OCI-LY1 (cell line): ENCODE measurements at regions not wholly inside any gene's neighbourhood (a gene's known extent, or its start where the extent isn't known, plus 50 kb on each side); places are given as distances from the start of the nearest gene placed in this dataset.

ENCODE experiments used
- H2AFZ ChIP-seq: fragments of 200-600 bp; sonication (generic), shearing (Covaris generic); 2 replicates; pipeline ENCODE4 v1.6.0; 2014; ENCODE audit warnings: antibody characterized with exemption, mild to moderate bottlenecking, low read length
- H3F3A ChIP-seq: fragments of 200-600 bp; sonication (generic), shearing (Covaris generic); 2 replicates; pipeline ENCODE4 v1.6.0; 2014; ENCODE audit warnings: mild to moderate bottlenecking, antibody characterized with exemption, low read length, moderate library complexity; ENCODE audit not compliant: insufficient read depth
- H3K27ac ChIP-seq: fragments of 200-600 bp; sonication (generic); 2 replicates; pipeline ENCODE4 v1.5.1; 2014; ENCODE audit warnings: low read length, mixed run types, mild to moderate bottlenecking, low read depth; ENCODE audit not compliant: poor library complexity, severe bottlenecking
- H3K27me3 ChIP-seq: fragments of 200-600 bp; sonication (generic); 2 replicates; pipeline ENCODE4 v1.6.0; 2014; ENCODE audit warnings: antibody characterized with exemption, mild to moderate bottlenecking, low read length, moderate library complexity; ENCODE audit not compliant: insufficient read depth
- H3K36me3 ChIP-seq: fragments of 200-600 bp; sonication (generic); 2 replicates; pipeline ENCODE4 v1.6.1; 2014; ENCODE audit warnings: mild to moderate bottlenecking, antibody characterized with exemption, low read length, moderate library complexity, mixed read lengths; ENCODE audit not compliant: insufficient read depth
- H3K4me1 ChIP-seq: fragments of 200-600 bp; sonication (generic); 2 replicates; pipeline ENCODE4 v1.5.1; 2014; ENCODE audit warnings: mild to moderate bottlenecking, low read length, moderate library complexity; ENCODE audit not compliant: insufficient read depth, severe bottlenecking
- H3K4me2 ChIP-seq: fragments of 200-600 bp; sonication (generic), shearing (Covaris generic); 2 replicates; pipeline ENCODE4 v1.6.1; 2014; ENCODE audit warnings: low read length
- H3K4me3 ChIP-seq: fragments of 200-600 bp; sonication (generic); 2 replicates; pipeline ENCODE4 v1.5.1; 2014; ENCODE audit warnings: low read length, low read depth, mild to moderate bottlenecking, mixed read lengths; ENCODE audit not compliant: poor library complexity, severe bottlenecking
- H3K79me2 ChIP-seq: fragments of 200-600 bp; shearing (Covaris generic); 2 replicates; pipeline ENCODE4 v1.6.1; 2016; ENCODE audit warnings: mixed run types, low read length, mixed read lengths; ENCODE audit not compliant: insufficient read depth
- H3K9ac ChIP-seq: fragments of 200-600 bp; sonication (generic), shearing (Covaris generic); 2 replicates; pipeline ENCODE4 v1.6.1; 2014; ENCODE audit warnings: mild to moderate bottlenecking, low read length, mixed read lengths
- H3K9me2 ChIP-seq: fragments of 200-600 bp; sonication (generic), shearing (Covaris generic); 2 replicates; pipeline ENCODE4 v1.6.1; 2014; ENCODE audit warnings: low read depth, mild to moderate bottlenecking, low read length, mixed read lengths
- H3K9me3 ChIP-seq: fragments of 200-600 bp; shearing (Covaris generic); 2 replicates; pipeline ENCODE4 v1.6.1; 2014; ENCODE audit warnings: low read length, mixed read lengths
- H4K20me1 ChIP-seq: fragments of 200-600 bp; sonication (generic), shearing (Covaris generic); 2 replicates; pipeline ENCODE4 v1.6.0; 2016; ENCODE audit warnings: mild to moderate bottlenecking, low read length; ENCODE audit not compliant: insufficient read depth
- CTCF ChIP-seq: fragments of 200-600 bp; sonication (generic), shearing (Covaris generic); IDR thresholded peaks from 2 replicates; pipeline ENCODE4 v1.5.1; 2017; ENCODE audit warnings: mild to moderate bottlenecking, antibody characterized with exemption, low read length, moderate library complexity, mixed read lengths
- EZH2 ChIP-seq: fragments of 200-600 bp; sonication (generic), shearing (Covaris generic); IDR thresholded peaks from 2 replicates; pipeline ENCODE4 v1.8.0; 2017; ENCODE audit warnings: borderline replicate concordance, mixed run types, mild to moderate bottlenecking, antibody characterized with exemption, low read length, moderate library complexity, mixed read lengths

- Histone ChIP-seq H3K9ac (no peak overlapping the region), H3F3A (no peaks in the 10 kb centered on the region), H3K4me1 (no peaks in the 10 kb centered on the region), H3K27me3 (no peaks in the 10 kb centered on the region), H3K4me2 (no peak overlapping the region), H4K20me1 (no peaks in the 10 kb centered on the region), H2AFZ (no peak overlapping the region), H3K27ac (no peak overlapping the region), H3K36me3 (no peaks in the 10 kb centered on the region), H3K79me2 (no peaks in the 10 kb centered on the region), H3K9me2 (no peaks in the 10 kb centered on the region), H3K9me3 (no peaks in the 10 kb centered on the region), H3K4me3 (no peak overlapping the region)
- TF ChIP-seq CTCF (no peak), EZH2 (no peak)
Measured at GRCh38 chr20:59376109-59376841, 75.9 kb downstream of the EDN3 start.

- H3K36me3 ChIP-seq = no peaks in the 10 kb centered on the region
- no peak overlapping the region for H3K4me2 ChIP-seq
- H3K27me3 ChIP-seq = no peaks in the 10 kb centered on the region
- TF ChIP-seq CTCF = no peak
- no peak for TF ChIP-seq EZH2
- no peaks in the 10 kb centered on the region for H3K9me3 ChIP-seq
- H3K79me2 ChIP-seq = no peaks in the 10 kb centered on the region
- no peak overlapping the region for H2AFZ ChIP-seq
- H3K27ac ChIP-seq = no peak overlapping the region
- H3F3A ChIP-seq = no peaks in the 10 kb centered on the region
- H3K9ac ChIP-seq = no peak overlapping the region
- H3K4me1 ChIP-seq = no peaks in the 10 kb centered on the region
- no peaks in the 10 kb centered on the region for H3K9me2 ChIP-seq
- H4K20me1 ChIP-seq = no peaks in the 10 kb centered on the region
- H3K4me3 ChIP-seq = no peak overlapping the region
Measured at GRCh38 chr20:59376998-59377397, 76.6 kb downstream of the EDN3 start.

GRCh38 chr20:59377842-59378241 is 77.4 kb downstream of the EDN3 start:
- no peak overlapping the region for H3K9ac ChIP-seq
- H3K4me3 ChIP-seq = no peak overlapping the region
- H3F3A ChIP-seq = no peaks in the 10 kb centered on the region
- no peaks in the 10 kb centered on the region for H4K20me1 ChIP-seq
- H2AFZ ChIP-seq = no peak overlapping the region
- H3K4me1 ChIP-seq = no peaks in the 10 kb centered on the region
- H3K36me3 ChIP-seq = no peaks in the 10 kb centered on the region
- H3K4me2 ChIP-seq = no peak overlapping the region
- H3K27ac ChIP-seq = no peak overlapping the region
- H3K27me3 ChIP-seq = no peaks in the 10 kb centered on the region
- H3K9me2 ChIP-seq = no peaks in the 10 kb centered on the region
- no peak for TF ChIP-seq EZH2
- no peak for TF ChIP-seq CTCF
- H3K9me3 ChIP-seq = no peaks in the 10 kb centered on the region
- H3K79me2 ChIP-seq = no peaks in the 10 kb centered on the region
